OCI-LY3 (cell line): ENCODE measurements at regions not wholly inside any gene's neighbourhood (a gene's known extent, or its start where the extent isn't known, plus 50 kb on each side); places are given as distances from the start of the nearest gene placed in this dataset.

ENCODE experiments used
- H2AFZ ChIP-seq: fragments of 200-600, 300-600 bp; shearing (Covaris generic); 2 replicates; pipeline ENCODE4 v1.6.0; 2014; ENCODE audit warnings: antibody characterized with exemption, low read depth, low read length
- H3K27ac ChIP-seq: fragments of 200-600, 300-600 bp; sonication (generic); 2 replicates; pipeline ENCODE4 v1.5.1; 2014; ENCODE audit warnings: mild to moderate bottlenecking, low read length, moderate library complexity, mixed read lengths
- H3K27me3 ChIP-seq: fragments of 200-600, 300-600 bp; sonication (generic); 2 replicates; pipeline ENCODE4 v1.6.1; 2014; ENCODE audit warnings: low read depth, low read length, mixed read lengths
- H3K36me3 ChIP-seq: fragments of 200-600, 300-600 bp; sonication (generic); replicated peaks from 2 replicates; pipeline ENCODE3; 2014; ENCODE audit warnings: low read depth, low read length, mixed read lengths
- H3K4me1 ChIP-seq: fragments of 300-600, 200-600 bp; sonication (generic); 2 replicates; pipeline ENCODE4 v1.6.1; 2014; ENCODE audit warnings: low read length, mixed read lengths
- H3K4me2 ChIP-seq: fragments of 200-600, 300-600 bp; sonication (generic); 2 replicates; pipeline ENCODE4 v1.6.1; 2014; ENCODE audit warnings: low read length, mixed read lengths
- H3K4me3 ChIP-seq: fragments of 300-600, 200-600 bp; sonication (generic); 2 replicates; pipeline ENCODE4 v1.5.1; 2014; ENCODE audit warnings: antibody characterized with exemption, mild to moderate bottlenecking, low read length, moderate library complexity
- H3K79me2 ChIP-seq: fragments of 300-600, 200-600 bp; shearing (Covaris generic); 2 replicates; pipeline ENCODE4 v1.6.1; 2014; ENCODE audit warnings: mild to moderate bottlenecking, low read length, mixed read lengths
- H3K9ac ChIP-seq: fragments of 300-600, 200-600 bp; shearing (Covaris generic); 2 replicates; pipeline ENCODE4 v1.6.0; 2014; ENCODE audit warnings: mild to moderate bottlenecking, low read length, moderate library complexity
- H3K9me3 ChIP-seq: fragments of 200-600, 300-600 bp; shearing (Covaris generic); 2 replicates; pipeline ENCODE4 v1.6.1; 2014; ENCODE audit warnings: low read length, mixed read lengths; ENCODE audit not compliant: insufficient read depth
- H4K20me1 ChIP-seq: fragments of 200-600, 300-600 bp; sonication (generic); 2 replicates; pipeline ENCODE4 v1.6.1; 2016; ENCODE audit warnings: low read length, mixed read lengths; ENCODE audit not compliant: insufficient read depth
- CTCF ChIP-seq: fragments of 200-600, 300-600 bp; sonication (generic); IDR thresholded peaks from 2 replicates; pipeline ENCODE4 v1.5.1; 2014; ENCODE audit warnings: antibody characterized with exemption, low read length, low read depth
- EZH2phosphoT487 ChIP-seq: fragments of 200-600 bp; shearing (Covaris generic); IDR thresholded peaks from 2 replicates; pipeline ENCODE4 v1.6.1; 2018; ENCODE audit warnings: antibody characterized with exemption, mixed run types, low read depth

- TF ChIP-seq EZH2phosphoT487 (no peak), CTCF (no peak)
- Histone ChIP-seq H3K4me1 (no peaks in the 10 kb centered on the region), H3K27me3 (peaks cover 17% of the 10 kb centered on the region), H3K4me2 (no peak overlapping the region), H3K79me2 (no peaks in the 10 kb centered on the region), H3K9me3 (peaks cover 4% of the 10 kb centered on the region; the same call in 1 of the 2 replicates), H3K9ac (no peak overlapping the region), H2AFZ (no peak overlapping the region), H3K36me3 (no peaks in the 10 kb centered on the region), H3K27ac (no peak overlapping the region), H4K20me1 (no peaks in the 10 kb centered on the region), H3K4me3 (no peak overlapping the region)
Observed at GRCh38 chr11:130729193-130729592, 187.1 kb downstream of the SNX19 start.

- Histone ChIP-seq H3K9me3 (peaks cover 4% of the 10 kb centered on the region; the same call in 1 of the 2 replicates), H3K9ac (no peak overlapping the region), H3K4me1 (no peaks in the 10 kb centered on the region), H3K27ac (no peak overlapping the region), H3K36me3 (no peaks in the 10 kb centered on the region), H3K79me2 (no peaks in the 10 kb centered on the region), H2AFZ (no peak overlapping the region), H4K20me1 (no peaks in the 10 kb centered on the region), H3K27me3 (peaks cover 16% of the 10 kb centered on the region; the same call in 1 of the 2 replicates), H3K4me3 (no peak overlapping the region), H3K4me2 (no peak overlapping the region)
- TF ChIP-seq CTCF, result no peak
- TF ChIP-seq EZH2phosphoT487, result no peak
Observed at GRCh38 chr11:130729678-130730300, 186.5 kb downstream of the SNX19 start.

- H3K27me3 ChIP-seq, result peaks cover 16% of the 10 kb centered on the region; the same call in 1 of the 2 replicates
- no peaks in the 10 kb centered on the region for H3K4me1 ChIP-seq
- no peak overlapping the region for H3K4me2 ChIP-seq
- H4K20me1 ChIP-seq, result no peaks in the 10 kb centered on the region
- peaks cover 4% of the 10 kb centered on the region; the same call in 1 of the 2 replicates for H3K9me3 ChIP-seq
- H3K27ac ChIP-seq, result no peak overlapping the region
- H3K79me2 ChIP-seq, result no peaks in the 10 kb centered on the region
- H3K4me3 ChIP-seq, result no peak overlapping the region
- no peak overlapping the region for H2AFZ ChIP-seq
- H3K36me3 ChIP-seq, result no peaks in the 10 kb centered on the region
- H3K9ac ChIP-seq, result no peak overlapping the region
- TF ChIP-seq EZH2phosphoT487 (no peak), CTCF (no peak)
Observed at GRCh38 chr11:130731401-130731800, 184.9 kb downstream of the SNX19 start.

- Histone ChIP-seq H3K4me1 (no peaks in the 10 kb centered on the region), H3K9ac (no peak overlapping the region), H3K4me3 (no peak overlapping the region), H3K27me3 (peaks cover 16% of the 10 kb centered on the region; the same call in 1 of the 2 replicates), H3K79me2 (no peaks in the 10 kb centered on the region), H3K27ac (no peak overlapping the region), H3K9me3 (peaks cover 4% of the 10 kb centered on the region; the same call in 1 of the 2 replicates), H3K36me3 (no peaks in the 10 kb centered on the region), H2AFZ (no peak overlapping the region), H3K4me2 (no peak overlapping the region), H4K20me1 (no peaks in the 10 kb centered on the region)
- no peak for TF ChIP-seq CTCF
- TF ChIP-seq EZH2phosphoT487, result no peak
Observed at GRCh38 chr11:130732476-130732875, 183.8 kb downstream of the SNX19 start.
